Sciatic nerve (tissue), 2 donors: ENCODE measurements at regions not wholly inside any gene's neighbourhood (a gene's known extent, or its start where the extent isn't known, plus 50 kb on each side); places are given as distances from the start of the nearest gene placed in this dataset.
A peak's percentile ranks its signal among the peaks of the same experiment; 100 is the strongest.
"Not testable (repeated sequence)": the region's sequence is repeated elsewhere in the genome, so short reads cannot be mapped to it uniquely, and the experiment has no call there.

Source experiments
- ATAC-seq: fragments of 200-7000 bp; cut with Tn5 transposase; one replicate; pipeline ENCODE4 v1.9.1; 2020; ENCODE audit warnings: mild to moderate bottlenecking, moderate library complexity
- DNase-seq: peaks from one replicate; pipeline ENCODE4 v3.0.0-alpha.2; 2020; ENCODE audit warnings: low spot score
- intact Hi-C: fragments of 100-400 bp; cut with DNase I; formaldehyde crosslinking; loops from one replicate; pipeline ENCODE4 v1.14.2; 2022
- donor health status: DM: no; HTN: no; CAD: no.
- donor health status: DM: no; HTN: no; CAD: no.

- ATAC-seq, intact Hi-C loops: not testable (repeated sequence)
- peak; percentile 31 for DNase-seq
Measured at GRCh38 chr15:77868048-77868629, 209.4 kb downstream of the TBC1D2B start.

DNA sequence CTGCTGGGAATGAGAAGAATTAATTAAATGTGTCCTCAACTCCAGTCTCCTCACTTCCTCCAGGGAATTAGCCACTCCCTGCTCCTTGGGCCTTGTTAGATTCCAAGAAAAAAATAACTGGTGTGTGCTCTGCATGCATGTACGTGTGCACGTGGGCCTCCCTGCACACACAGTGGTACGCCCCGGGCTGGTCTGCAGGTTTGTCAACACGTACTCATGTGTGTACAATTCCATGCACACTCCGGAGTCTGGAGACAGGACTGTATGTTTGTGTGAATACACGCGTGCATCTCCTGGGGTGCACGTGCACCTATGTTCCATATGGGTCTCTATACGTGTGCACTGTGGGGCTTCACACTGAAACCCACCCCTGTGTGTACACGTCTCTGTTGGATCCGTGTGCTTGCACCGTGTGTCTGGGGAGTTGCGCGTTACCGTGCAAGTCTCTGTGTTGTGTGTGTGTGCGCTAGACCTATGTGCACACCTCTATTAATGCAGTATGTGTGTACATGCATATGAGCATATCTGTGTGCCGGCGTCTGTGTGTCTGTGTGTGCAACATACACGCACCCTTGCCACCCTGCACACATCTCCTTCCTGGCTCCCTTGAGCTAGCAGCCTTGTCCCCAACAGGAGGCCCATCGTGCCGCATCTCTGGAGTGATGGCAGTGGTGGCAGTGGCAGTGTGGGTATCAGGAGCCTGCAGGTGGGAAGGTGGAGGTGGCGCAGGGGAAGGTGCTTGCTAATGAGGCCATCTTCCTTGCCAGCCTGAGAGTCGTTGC, 210.1 kb downstream of the TBC1D2B start:
- intact Hi-C loops, result no loop called here
- DNase-seq, result peak; percentile 47
- ATAC-seq, result no peak

- DNase-seq, result peak; percentile 50
- intact Hi-C loops, result no loop called here
- ATAC-seq, result no peak
Measured at GRCh38 chr15:77866596-77867125, 210.8 kb downstream of the TBC1D2B start.

DNA sequence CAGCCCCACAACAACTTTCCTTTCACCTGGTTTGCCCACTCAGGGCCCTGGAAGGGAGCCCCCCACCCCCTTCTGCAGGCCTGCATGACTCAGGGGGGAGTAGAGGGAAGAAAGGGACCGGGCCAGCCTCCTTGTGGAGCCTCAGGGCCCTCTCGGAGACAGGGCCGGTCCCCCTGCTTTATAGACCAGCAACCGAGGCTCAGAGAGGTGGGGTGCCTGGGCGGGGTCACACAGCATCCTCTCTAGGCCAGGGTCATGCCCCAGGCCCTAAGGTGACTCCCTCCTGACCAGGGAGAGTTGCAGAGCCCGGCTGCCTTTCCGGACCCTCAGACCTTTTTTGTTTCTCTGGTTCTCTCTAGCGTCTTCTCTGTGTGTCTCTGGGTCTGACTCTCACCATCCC, 211.3 kb downstream of the TBC1D2B start:
- intact Hi-C loops, result no loop called here
- peak; percentile 33 for DNase-seq
- no peak for ATAC-seq

DNA sequence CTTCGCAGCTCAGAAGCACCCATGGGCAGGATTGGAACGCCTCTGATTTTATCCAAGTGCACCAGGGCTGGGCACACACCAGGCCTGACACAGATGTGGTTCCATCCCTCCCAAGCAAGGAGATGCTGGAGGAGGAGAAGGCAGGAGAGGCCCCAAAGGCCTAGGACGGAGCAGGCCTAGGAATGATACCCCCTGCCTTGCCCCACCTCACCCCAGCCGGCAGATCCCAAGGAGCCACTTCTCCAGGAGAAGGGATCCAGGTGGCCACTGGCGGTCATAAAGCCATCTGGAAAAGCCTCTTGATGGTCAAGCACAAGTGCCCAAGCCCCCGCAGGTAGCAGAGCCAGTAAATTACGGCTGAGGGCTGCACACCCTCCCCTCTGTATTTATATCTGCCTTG, 211.8 kb downstream of the TBC1D2B start:
- intact Hi-C loops, result no loop called here
- DNase-seq (peak; percentile 39), ATAC-seq (no peak)

DNA sequence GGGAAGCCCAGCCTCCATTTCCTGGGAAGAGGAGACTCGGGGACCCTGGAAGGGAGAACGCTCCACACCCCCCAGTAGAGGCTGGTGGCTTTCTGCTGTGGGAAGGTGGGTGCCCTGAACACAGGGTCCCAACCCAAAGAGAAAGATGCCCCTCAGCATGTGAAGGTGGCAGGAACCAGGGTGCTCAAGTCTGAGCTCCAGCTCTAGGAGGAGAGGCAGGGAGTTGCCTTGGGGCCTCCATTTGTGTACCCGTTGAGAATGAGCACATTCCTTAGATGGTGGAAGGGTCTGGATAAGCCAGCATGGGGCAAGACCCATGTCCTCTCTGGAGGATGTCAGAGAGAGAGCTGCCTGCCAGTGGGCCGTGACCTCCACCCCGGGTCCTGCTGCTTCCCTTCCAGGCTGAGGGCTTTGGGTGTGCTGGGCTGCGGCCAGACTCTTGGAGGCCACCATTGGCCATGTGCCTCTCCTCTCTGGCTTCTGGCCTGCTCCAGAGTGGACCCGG, 212.4 kb downstream of the TBC1D2B start:
- no peak for DNase-seq
- intact Hi-C loops, result no loop called here
- no peak for ATAC-seq

- DNase-seq (peak; percentile 32), ATAC-seq (no peak)
- intact Hi-C loops, result no loop called here
Measured at GRCh38 chr15:77864211-77865105, 213.1 kb downstream of the TBC1D2B start.

- DNase-seq, result peak; percentile 41
- ATAC-seq, result no peak
- intact Hi-C loops, result no loop called here
Measured at GRCh38 chr15:77863491-77864105, 213.9 kb downstream of the TBC1D2B start.

- ATAC-seq (no peak), DNase-seq (peak; percentile 53)
- intact Hi-C loops, result no loop called here
Measured at GRCh38 chr15:77862651-77863104, 214.8 kb downstream of the TBC1D2B start.

DNA sequence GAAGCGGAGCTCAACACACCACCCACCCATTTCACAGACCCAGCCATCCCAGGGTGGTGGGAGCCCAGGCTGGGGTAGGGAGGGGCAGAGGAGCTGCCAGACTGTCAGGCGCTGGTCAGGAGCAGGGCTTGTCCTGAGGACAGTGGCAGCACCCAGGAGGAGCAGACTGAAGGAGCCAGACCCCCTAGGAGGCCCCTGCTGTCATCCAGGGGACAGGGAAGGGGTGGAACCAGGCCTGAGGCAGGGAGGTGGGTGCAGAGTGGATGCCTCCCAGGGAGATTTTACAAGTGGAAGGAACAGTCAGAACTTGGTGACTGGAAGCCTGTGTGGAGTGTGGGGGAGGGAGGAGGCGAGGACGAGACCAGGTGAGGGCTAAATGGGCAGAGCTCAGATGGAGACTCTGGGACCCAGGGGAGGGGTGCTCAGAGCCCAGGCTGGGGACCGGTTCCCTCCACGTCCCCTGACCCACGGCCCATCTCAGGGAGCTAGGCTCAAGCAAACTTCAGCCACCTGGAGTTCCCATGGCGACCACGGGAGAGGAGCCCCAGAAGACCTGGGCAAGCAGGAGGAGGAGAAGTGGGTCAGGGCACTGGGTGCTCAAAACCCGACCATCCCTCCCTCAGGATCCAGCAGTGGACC, 215.4 kb downstream of the TBC1D2B start:
- intact Hi-C loops, result not testable (repeated sequence)
- peak; percentile 51 for DNase-seq

DNA sequence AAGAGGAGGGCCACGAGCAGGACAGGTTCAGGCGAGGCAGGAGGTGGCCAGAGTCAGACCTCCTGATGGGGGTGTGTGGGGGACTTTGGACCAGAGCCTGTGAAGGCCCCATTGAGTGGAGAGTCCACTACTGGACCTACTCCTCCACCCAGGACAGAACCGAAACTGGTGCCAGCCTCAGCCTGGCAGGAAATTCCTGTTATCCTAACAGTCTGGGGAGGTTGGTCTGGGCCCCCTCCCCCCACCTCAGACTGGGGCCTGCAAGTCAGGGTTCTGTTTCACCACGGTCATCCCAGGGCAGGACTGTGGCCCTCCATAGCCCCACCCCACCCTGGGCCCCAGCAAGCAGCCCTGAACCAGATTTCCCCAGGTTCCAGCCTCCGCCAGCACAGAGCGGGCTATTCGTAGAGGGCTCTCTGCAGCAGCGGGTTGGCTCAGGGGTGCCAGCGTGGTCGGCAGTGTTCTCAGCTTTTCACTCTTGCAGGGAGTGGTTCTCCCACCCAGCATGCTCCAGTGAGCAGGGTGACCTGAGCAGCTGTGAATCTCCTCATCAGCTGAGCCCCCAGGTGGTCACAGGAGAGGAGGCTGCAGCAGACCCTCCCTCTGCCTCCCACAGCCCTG, 217.3 kb downstream of the TBC1D2B start:
- intact Hi-C loops, result no loop called here
- DNase-seq, result peak; percentile 45
- no peak for ATAC-seq

More for the DNA sequence above, 215.4 kb downstream of the TBC1D2B start:
- ATAC-seq, result not testable (repeated sequence)

GRCh38 chr15:77859491-77860060, 217.9 kb downstream of the TBC1D2B start:
- intact Hi-C loops, result no loop called here
- ATAC-seq, result no peak
- peak; percentile 39 for DNase-seq

DNA sequence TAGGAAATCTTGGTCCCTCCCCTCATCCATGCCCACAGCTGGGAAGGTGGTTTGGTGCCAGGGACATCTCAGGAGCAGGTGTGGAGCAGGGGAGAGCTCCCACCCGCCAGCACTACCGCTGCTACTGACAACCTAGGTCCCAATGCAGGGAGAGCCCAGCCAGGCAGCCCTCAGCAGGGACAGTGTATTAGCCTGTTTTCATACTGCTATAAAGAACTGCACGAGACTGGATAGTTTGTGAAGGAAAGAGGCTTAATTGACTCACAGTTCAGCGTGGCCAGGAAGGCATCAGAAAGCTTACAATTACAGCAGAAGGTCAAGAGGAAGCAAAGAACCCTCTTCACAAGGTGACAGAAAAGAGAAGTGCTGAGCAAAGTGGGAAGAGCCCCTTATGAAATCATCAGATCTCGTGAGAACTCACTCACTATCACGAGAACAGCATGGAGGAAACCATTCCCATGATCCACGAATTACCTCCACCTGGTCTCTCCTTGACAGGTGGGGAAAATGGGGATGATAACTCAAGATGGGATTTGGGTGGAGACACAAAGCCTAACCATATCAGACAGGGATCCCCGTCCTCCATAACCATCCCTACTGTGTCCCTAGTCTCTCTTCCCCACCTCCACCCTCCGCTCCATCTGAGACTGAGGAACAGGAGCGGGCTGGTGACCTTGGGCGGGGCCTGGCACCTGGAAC, 218.6 kb downstream of the TBC1D2B start:
- DNase-seq (peak; percentile 27), ATAC-seq (no peak)
- intact Hi-C loops, result no loop called here

DNA sequence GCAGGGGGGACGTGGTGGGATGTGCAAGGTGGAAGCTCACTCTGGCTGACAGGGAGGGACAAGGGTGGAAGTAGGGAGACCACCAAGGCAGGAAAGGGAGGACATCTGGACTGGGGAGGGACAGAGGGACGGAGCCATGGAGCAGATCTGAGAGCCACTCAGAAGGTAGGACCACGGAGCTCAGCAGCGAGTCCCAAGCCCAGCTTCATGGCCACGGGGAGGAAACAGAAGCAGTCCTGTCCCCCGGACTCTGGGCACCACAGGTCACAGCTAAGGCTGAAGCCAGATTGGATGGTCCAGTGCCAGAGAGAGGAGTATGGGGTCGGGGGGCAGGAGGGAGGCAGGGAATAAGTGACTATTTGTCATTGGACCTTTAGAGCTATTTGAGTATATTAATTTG, 220.1 kb downstream of the TBC1D2B start:
- intact Hi-C loops, result no loop called here
- no peak for ATAC-seq
- peak; percentile 49 for DNase-seq

DNA sequence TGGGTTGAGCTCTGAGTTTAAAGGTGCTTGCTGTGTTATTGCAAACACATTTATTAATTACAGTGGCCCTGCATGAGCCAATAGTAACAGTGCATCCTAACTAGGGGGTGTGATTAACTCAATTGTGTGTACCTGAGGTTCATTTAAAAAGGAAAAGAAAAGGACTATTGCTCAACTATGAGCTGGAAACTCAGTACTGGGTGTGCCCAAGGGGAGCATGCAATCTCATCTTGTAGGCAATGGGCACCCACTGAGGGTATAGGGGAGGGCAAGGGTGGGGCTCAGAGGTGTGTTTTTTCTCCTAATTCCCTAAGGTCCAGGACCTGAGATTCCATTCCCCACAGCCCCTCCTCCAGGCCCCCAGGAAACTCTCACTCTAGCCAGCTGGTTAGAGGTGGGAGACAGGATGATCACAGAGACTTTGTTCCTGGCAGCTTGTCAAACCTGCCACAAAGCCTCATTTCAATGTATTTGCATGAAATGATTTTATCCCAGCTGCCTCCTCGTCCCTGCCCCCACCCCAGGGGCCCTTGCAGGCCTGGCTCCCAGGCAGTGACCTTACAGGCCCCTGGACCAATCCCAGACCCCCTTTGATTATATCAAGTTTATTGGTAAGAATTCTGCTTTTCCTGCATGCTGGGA, 220.7 kb downstream of the TBC1D2B start:
- no peak for ATAC-seq
- intact Hi-C loops, result no loop called here
- peak; percentile 21 for DNase-seq

DNA sequence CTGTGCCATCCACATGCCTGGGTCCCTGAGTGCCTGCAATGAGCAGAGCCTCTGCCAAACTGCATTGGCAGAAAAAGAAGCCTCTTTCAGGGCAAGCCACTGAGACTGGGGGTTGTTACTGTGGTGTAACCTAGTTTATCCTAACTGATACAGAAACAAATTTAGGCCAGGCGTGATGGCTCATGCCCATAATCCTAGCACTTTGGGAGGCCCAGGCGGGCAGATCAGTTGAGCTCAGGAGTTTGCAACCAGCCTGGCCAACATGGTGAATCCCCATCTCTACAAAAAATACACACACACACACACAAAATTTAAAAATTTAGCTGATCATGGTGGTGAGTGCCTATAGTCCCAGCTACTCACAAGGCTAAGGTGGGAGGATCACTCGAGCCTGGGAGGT, 221.6 kb downstream of the TBC1D2B start:
- ATAC-seq, result no peak
- intact Hi-C loops, result no loop called here
- DNase-seq, result peak; percentile 9

DNA sequence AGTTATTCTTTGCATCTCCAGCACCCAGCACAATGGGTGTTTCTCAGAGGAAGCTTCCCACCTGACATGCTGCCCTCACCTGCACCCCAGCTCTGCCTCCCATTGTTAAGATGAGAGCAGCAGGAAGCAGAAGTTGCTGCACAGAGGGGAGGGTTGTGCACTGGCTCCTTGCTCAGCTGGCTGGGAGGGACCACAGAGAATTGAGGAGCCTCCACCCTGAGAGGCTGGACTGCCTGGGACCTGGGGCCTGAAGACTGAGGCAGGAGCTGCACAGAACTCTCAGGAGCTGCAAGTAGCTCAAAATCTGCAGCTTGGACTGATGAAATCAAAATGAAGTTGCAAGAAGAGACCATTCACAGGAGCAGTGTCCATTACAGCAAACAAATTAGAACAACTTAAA, 222.3 kb upstream of the LINGO1 start:
- intact Hi-C loops, result no loop called here
- peak; percentile 33 for DNase-seq
- ATAC-seq, result no peak
